ENCODE measurements at regions not wholly inside any gene's neighbourhood (a gene's known extent, or its start where the extent isn't known, plus 50 kb on each side); places are given as distances from the start of the nearest gene placed in this dataset.
"Not testable (repeated sequence)": the region's sequence is repeated elsewhere in the genome, so short reads cannot be mapped to it uniquely, and the experiment has no call there.

DNA sequence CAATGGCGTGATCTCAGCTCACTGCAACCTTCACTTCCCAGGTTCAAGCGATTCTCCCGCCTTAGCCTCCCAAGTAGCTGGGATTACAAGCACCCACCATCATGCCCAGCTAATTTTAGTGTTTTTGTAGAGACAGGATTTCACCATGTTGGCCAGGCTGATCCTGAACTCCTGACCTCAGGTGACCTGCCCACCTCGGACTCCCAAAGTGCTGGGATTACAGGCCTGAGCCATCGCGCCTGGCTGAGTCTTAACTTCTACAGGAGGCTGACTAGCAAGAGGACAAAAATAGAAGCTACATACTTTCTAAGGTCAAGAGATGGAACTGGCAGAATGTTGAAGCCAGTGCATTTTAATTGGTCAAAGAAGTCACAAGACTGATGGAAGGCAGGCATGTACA lies 2296.2 kb upstream of the RAG2 start:
- DNase-seq (ENCODE audit: low read depth): not testable (repeated sequence)

DNA sequence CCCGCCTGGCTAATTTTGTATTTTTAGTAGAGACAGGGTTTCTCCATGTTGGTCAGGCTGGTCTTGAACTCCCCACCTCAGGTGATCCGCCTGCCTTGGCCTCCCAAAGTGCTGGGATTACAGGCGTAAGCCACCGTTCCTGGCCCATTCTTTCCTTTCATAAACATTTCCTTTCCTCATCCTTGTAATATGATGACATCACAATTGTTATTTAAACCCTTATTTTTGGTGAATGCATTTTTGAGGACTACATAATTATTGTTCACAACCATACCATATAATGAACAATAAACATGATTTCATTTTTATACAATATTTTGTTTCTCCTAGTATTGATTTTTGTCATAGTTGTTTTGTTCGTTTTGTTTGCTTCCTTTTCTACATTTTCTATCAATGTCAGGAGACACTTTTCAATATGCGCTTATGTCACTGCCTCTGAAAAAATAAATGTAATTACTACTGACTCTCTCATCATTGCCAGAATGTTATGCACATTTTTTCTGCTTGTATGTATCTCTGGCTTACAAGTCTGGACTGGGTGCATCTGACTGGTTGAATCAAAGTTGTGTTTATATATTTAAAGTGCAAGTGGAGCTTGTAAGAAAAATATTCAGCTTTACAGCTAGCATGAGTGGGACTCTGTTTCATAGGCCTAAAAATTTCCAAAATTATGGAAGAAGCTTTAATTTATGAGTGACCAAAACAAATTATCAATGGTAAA lies 2286.3 kb upstream of the RAG2 start:
- no peak for DNase-seq (ENCODE audit: low read depth)

DNA sequence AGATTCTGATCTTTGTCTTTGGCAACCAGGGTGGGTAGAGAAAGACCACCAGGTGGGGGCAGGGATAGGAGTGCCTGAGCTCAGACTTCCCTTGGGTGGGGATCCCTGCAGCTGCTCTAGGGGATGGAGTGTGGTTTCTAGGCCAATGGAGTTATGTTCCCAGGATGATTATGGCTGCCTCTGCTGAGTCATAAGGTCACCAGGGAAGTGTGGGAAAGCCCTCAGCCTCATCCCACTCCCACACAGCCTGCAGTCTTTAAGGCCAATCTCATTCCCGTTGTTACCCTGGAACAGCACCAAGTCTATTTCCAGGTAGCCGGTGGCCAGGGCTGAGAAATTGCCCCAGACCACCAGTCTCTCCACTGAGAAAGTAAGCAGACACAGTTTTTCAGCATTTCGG lies 2269.3 kb upstream of the RAG2 start:
- DNase-seq (ENCODE audit: low read depth): no peak

DNA sequence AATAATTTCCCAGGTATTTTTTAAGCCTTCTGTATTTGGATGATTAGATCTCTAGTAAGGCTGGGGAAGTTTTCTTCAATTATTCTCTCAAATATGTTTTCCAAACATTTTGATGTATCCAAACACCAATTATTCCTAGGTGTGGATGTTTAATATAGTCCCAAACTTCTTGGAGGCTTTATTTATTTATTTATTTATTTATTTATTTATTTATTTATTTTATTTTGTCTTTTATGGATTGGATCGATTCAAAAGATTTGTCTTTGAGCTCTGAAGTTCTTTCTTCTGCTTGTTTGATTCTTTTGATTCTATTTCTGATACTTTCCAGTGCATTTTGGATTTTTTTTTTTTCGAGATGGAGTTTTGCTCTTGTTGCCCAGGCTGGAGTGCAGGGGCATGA lies 2267.9 kb upstream of the RAG2 start:
- DNase-seq (ENCODE audit: low read depth): no peak

DNA sequence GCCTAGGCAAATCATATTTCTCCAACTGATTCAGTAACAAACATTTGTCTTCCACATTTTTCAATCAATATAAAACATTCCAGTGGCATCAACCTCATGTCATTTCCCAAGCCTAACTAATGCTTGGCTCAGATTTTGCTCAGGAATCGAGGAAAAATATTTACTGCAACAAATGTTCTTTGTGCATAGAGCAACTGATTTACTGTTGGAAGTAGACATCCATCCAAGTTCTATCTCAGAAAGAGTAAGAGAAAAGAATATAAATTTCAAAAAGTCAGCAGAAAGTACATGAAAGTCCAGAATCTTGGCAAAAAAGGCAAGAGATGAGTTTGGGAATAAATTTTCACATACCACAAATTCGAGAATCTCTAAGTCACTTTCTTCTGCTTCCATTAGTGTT lies 2245.0 kb upstream of the RAG2 start:
- DNase-seq (ENCODE audit: low read depth): no peak

DNA sequence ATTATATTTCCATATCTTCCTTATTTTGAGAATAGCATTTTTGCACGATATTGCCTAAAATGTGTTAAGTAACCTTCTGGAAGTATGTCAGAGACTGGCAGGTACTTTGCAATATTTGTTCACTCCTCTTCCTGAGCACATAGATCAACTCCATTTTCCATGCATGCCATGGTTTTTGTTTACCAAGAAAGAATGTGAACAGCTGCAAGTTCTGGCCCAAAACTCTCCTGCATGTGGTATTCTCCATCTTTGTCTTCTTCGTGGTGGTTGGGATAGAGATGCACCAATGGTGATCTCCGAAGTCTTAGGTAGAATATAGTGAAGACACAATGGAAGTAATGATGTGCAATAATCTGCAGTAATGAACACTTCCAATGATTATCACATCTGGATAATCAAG lies 2241.0 kb upstream of the RAG2 start:
- no peak for DNase-seq (ENCODE audit: low read depth)

DNA sequence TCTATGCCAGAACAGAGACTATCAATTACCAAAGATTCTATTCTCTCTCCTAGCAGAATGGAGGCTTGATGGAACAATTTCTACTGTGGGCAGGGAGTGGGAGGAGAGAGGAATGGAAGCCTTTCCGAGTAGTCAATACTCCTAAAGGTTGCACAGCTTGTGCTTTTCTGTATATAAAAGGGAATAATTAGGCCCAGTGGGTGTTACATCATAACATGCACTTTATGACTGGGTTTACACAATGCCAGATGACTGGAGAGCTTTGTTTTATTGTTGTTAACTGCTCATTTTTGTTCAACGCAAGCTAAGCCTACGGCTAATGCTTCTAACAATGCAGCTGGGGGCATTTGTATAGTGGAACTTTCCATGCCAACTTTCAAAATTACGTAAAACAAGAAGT lies 2237.9 kb upstream of the RAG2 start:
- no peak for DNase-seq (ENCODE audit: low read depth)

DNA sequence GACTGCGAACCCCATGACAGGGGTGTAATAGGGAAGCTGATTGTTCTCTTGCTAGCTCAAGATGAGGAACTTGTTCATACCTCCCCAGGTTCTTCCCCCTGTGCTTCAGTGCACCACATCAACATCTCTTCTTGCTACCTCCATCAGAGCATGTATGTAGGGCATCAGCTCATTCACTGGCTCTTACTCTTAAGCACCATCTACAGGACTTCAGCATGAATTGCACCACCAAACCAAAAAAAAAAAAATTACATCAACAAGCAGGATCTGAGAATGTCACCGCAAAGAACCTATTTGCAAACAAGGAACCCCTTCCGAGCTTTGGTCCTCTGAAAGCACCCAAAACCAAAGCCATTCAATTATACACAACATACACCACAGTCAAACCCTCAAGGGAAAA lies 2226.5 kb upstream of the RAG2 start:
- DNase-seq (ENCODE audit: low read depth): no peak

DNA sequence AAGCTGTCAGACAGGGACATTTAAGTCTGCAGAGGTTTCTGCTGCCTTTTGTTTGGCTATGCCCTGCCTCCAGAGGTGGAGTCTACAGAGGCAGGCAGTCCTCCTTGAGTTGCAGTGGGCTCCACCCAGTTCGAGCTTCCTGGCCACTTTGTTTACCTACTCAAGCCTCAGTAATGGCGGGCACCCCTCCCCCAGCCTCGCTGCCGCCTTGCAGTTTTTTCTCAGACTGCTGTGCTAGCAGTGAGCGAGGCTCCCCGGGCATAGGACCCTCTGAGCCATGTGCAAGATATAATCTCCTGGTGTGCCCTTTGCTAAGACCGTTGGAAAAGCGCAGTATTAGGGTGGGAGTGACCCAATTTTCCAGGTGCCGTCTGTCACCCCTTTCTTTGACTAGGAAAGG lies 2223.8 kb upstream of the RAG2 start:
- not testable (repeated sequence) for DNase-seq (ENCODE audit: low read depth)

DNA sequence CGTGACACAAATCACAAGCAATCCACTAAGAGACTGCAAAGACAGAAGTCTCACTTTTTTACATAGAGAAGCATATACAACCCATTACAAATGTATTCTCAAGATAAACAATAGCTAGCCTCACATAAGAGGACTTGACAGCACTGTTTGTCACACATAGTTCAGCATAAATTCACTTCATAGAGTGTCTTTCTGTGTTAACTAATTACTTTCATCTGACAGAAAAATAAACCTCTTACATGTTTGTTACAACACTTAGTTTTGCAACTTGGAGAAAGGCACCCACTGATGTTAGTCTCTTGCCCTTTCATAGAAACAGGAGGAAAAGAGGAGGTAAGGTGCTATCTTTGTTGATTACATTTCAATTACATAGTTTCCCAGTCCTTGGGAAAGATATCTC lies 2221.9 kb upstream of the RAG2 start:
- no peak for DNase-seq (ENCODE audit: low read depth)

DNA sequence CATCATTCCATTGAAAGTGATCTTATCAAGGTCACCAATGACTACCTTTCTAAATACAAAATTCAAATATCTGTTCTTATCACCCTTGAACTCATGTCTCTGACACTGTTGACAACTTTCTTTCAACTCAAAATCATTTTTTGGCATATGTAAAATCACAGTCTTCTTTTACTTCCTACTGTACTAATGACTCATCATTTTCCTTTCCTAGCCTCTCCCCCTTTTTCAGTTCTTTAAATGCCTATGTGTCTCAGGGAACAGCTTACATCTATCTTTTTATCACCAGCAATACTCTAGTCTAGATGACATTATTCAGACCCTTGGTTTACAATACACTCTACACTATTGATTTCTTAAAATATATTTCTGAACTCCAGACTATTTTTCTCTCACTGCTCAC lies 2220.7 kb upstream of the RAG2 start:
- DNase-seq (ENCODE audit: low read depth): no peak

DNA sequence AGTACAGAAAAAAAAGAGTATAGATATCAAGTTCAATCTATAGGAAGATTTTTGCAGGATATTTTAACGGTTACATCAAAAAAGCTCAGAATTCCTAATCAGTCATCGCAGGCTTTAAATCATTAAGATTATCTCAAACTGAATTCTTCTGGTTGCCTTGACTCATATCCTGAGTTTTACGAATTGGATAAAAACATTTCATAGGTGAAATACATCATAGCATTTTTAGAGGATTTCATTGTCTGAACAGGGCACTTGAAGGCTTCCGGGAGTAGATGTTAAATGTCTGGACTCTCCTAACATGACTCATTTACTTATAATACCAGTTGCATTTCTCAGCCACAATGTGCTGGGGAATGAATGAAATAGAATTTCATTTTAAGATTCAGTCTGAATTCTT lies 2216.6 kb upstream of the RAG2 start:
- no peak for DNase-seq (ENCODE audit: low read depth)

DNA sequence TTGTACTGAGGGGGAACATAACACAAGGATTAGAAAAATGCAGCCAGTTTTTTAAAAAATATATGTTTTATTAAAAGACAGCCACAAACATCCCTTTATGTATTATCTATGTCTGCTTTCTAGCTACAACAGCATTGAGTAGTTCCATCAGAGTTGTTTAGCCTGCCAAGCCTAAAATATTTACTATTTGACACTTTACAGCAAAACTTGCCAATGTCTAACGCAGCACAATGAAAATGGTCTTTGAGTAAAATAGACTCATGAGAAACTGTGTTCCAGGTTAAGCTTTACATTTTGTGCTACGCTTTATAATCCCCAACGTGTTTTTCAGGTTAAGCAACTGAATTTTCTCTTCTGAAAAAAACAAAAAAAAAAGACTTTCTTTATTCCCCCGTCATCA lies 2211.5 kb upstream of the RAG2 start:
- DNase-seq (ENCODE audit: low read depth): no peak

DNA sequence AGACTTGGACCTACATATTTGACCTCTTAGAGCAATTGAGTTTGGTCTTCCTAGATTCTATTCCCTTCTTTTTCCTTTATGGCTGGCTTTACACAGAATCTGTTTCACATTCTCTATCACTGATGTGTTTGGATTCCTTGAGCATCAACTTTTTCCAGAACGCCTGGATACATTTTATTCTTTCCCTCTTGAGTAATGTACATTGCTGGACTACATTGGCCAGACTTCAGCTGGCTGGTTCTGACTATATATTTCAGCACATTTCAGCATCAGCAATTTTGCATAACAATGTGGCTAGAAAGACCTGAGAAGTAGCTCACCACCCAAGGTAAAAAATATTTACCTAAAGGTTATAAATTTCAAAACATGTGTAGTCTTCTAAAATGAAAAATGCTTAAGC lies 2198.2 kb upstream of the RAG2 start:
- no peak for DNase-seq (ENCODE audit: low read depth)

DNA sequence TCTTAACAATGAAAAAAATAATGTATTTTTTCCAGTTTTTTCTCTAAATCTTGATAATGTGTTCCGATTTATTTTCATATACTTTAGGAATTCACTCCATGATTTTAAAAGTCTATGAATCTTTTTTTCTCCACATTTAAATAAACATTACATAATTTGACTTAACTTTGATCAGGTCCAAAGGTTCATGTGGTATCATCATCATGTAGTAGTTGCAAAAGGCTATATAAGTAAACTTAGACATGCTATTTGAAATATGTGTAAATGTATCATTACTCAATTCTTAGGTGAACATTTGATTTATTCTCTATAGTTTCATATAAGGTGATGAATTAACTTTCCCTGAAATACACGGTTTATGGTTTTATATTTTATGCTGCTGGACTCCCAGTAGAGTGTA lies 2197.0 kb upstream of the RAG2 start:
- no peak for DNase-seq (ENCODE audit: low read depth)

DNA sequence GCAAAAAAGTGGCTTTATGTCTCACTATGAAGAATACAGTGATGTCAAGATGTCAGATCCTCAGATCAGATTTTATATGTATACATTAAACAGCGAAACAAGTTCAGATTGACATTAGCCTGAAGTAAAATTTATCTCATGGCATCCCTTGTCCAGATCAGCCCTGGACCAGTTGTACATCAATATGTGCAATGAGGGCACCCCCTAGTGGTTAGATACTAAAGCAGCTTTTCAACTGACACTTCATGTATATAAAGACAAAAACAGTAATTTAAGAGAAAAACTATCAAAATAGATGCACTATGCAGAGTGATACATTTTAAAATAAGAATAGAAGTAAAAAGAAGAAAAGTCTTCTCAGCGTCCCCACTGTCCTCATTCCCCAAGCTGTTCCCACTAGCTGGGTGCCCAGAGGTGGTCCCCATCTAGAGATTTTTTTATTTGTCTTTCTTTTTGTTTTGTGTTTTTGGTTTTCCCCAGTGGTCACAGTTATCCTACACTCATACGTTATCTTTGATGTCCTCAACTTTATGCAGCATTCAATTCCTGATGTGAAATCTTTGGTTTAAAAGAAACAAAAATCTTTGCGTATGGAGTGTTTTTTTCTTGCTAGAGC lies 2193.4 kb upstream of the RAG2 start:
- peak; percentile 61 for DNase-seq (ENCODE audit: low read depth)

DNA sequence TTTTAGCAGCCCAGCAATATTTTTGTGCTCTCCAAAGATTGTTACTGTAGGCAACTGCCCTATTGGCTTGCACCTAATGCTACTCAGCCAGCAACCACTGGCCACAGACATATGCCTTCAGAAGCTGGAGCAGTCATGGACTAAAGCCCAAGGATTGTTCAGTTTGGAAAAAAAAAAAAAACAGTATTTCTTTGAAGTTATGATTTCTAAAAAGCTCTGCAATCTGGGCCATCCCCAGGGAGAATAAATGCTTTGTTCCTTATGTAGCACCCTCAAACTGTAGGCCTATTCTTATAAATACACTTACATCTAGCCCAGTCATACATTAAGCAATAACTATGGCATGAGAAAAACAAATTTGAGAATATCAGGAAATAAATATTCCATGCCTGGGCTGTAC lies 2190.5 kb upstream of the RAG2 start:
- DNase-seq (ENCODE audit: low read depth): no peak

DNA sequence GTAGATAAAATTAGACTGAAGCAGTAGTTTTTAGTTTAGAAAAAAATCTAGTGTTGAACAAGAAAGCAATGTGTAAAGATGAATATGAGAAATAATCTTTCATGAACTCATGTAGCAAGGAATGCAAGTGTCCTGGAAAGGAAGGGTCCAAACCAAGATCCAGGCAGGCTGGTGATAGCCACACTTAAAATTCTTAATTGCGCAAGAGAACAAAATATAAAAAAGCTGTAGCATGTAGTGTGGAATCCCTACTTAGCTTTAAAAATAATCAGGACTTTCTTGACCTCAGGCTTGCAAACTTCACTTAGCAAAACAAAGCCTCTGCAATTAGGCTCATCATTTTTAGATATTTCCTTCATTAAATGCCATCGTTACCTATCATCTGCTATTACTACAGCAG lies 2186.1 kb upstream of the RAG2 start:
- DNase-seq (ENCODE audit: low read depth): no peak

DNA sequence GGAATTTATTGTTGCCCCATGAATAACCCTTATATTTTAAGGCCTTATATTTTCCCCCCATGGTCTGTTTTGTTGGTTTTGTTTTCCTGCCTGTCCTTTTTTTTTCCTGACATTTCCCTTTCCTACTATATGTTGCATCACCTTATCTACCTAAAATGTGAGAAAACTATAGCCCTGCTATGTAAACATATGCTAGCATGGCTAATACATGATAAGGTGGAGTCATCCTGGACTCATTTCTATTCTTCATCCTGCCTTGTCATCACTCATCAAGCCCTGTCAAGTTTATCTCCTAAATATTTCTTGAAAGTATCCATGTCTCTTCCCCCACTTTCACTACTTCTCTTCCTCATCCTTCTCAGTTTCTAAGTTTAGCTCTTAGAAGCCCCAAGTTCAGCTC lies 2168.8 kb upstream of the RAG2 start:
- DNase-seq (ENCODE audit: low read depth): no peak

DNA sequence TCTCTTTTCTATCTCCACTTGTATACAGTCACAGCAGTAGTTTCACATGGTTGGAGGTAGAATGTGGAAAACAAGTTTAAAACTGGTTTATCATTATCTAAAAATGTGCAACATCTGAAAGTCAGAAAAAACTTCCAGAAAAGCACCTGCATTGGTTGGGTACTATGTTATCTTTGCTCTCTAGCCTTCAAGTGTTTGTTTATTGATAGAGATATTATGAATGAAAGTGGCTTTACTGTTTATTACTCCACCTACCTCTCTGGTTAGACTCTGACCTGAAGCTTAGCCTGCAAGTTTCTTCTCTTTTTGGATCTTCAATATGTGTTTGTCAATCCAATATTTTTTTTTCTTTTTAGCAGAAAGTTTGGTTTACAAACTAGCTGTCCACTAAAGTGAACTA lies 2161.4 kb upstream of the RAG2 start:
- no peak for DNase-seq (ENCODE audit: low read depth)

DNA sequence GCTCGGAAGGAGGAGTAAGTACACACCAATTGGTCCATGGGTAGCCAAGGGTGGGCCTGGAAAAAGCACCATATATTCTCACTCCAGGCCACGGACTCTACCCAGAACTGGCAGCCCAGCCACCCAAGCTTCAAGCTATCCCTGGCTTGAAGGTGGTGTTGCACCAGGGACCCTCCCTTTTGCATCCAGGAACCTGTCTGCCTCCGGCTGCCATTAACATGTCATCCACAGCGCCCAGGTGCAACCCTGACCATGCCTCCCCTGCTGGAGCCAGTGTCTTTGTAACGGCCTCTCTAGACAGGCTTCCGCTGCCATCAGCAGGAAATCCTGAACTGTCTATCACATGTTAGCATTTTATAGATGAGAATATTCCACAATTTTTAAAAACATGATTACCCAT lies 2158.5 kb upstream of the RAG2 start:
- no peak for DNase-seq (ENCODE audit: low read depth)

DNA sequence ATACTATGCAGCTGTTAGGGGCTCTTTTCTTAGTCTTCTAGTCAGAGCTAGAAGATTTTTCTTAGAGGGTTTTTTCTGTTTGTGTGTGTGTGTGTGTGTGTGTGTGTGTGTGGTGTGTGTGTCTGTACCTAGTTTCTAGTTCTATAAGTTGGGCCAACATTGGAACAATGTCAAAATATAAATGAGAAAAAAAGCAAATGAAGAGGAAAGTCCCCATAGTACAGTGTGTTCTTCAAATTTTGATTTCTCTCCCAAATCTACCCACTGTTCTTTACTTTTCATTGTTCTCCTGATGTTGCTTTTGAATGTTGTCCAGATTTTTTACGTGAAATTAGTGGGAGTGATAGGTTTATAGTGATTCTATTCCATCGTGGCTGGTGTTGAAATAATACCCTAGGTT lies 2153.4 kb upstream of the RAG2 start:
- DNase-seq (ENCODE audit: low read depth): no peak

DNA sequence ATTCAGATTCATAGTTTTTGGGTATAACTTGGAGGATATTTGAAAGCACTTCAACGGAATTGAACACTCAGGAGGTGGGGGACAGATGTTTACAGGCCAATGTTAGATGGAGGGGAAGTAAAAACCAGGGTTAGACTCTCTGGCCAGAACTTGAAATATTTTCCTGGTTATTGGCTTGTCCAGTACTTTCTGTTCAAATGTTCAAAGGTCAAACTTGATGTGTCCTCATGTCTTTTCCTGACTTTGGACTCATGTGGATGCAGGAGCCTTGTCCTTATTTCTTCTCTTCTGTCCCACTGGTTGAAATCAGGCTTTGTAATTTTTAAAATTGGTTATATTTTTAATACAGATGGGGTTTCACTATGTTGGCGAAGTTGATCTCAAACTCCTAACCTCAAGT lies 2148.5 kb upstream of the RAG2 start:
- DNase-seq (ENCODE audit: low read depth): not testable (repeated sequence)

DNA sequence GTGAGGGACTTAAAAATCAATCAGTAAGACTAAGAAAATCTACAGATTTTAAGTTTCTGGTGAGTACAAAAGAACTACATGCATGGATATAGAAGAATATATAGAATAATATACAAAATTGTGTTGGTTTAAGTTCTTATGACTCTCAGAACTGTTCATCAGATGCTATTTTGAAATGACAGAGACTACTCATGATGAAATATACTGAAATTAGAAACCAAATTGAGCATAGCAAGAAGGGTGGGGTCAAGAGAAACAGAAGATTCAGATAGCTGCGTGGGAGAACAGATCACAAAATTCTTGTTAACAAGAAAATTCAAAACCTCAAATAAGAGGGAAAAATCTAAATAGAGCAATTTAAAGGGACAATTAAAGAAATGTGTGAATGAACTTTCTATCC lies 2125.3 kb upstream of the RAG2 start:
- no peak for DNase-seq (ENCODE audit: low read depth)

Measured in EH (cell line).